ENCODE measurements at regions not wholly inside any gene's neighbourhood (a gene's known extent, or its start where the extent isn't known, plus 50 kb on each side); places are given as distances from the start of the nearest gene placed in this dataset.
A peak's percentile ranks its signal among the peaks of the same experiment; 100 is the strongest.
"Not testable (repeated sequence)": the region's sequence is repeated elsewhere in the genome, so short reads cannot be mapped to it uniquely, and the experiment has no call there.

DNA sequence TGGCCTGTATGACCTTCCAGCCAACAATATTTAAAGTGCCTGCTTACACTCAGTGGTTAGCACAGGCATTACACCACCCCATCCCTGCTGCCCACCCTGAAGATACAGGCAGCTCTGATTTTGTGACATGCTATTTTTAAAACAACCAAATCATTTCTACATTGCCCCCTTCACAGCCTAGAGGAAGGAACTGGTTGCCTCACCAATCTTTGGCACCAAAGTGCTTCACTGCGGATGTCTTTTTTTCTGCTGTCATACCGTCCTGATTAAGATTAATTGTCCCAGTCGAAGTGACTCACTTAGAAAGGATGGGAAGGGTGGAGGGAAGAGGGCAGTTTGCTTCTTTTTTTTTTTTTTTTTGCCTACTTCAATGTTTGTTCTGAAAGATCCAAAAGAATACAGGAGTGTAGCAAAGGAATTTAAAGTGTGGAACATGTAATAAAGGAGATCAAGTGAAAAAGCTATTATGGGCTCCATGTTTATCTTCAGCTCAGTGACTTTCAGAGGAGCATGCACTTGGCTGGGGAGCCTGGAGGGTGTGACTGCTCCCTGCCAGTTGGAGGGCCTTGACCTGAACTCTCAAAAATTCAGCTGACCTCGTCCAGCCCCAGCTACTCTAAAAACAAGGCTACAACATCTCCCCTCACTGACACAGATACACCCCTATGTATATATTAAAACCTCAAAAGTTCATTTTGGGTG lies 501.1 kb upstream of the TNP1 start:
- DNase-seq (ENCODE audit: low read depth in 4 of 4, low spot score in 3 of 4) = no peak

DNA sequence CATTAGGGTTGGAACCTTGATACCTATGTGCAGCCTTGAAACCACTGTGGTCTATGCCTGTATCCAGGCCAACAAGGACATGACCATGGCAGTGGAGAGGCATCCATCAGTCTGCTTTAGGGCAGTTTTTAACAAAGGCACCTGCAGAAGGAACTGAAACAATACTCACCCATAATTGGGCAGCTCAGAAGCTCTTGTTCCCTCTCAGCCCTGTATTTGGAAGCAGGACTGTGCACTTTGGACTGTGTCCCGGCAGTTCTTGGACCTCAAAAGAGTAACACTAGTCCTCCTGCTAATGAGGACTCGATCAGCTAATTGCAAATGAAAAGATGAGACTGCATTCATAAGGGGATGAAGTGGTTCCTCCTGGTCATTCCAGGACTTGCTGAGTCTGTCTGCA lies 500.2 kb upstream of the TNP1 start:
- no peak for DNase-seq (ENCODE audit: low read depth in 4 of 4, low spot score in 3 of 4)

DNA sequence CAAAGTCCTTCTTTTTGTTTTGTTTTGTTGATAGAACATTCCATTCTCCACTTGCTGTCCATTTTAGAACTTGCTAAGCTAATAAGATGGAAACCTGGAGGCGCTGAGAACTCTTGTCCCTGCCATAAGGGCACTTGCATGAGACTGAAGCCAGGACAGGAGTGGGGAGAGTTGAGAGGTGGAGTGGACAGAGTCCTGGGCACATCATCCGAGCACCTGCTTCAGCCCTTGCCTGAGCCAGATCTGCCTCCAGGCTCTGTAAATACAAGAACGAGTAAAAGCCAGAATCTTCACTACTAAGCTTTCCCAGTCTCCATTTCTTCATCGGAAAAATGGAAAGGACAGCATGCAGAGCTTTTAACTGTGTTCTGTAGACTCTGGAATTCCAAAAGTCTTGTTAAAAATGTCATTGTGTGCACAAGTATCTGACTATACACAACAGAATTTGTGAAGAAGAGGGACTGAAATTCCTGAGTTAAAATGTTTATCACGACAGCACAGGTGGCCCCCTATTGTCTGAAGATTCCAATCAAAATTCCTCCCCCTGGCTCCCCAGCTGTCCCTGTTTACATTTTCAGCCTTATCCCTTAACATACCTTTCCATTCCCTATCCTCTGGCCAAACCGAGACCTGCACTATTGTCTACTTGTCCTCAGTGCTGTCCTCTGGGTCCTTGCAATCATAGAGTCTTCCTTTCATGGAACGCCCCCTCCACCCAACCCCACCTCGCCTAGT lies 498.2 kb upstream of the TNP1 start:
- DNase-seq (ENCODE audit: low read depth in 4 of 4, low spot score in 3 of 4) = no peak

DNA sequence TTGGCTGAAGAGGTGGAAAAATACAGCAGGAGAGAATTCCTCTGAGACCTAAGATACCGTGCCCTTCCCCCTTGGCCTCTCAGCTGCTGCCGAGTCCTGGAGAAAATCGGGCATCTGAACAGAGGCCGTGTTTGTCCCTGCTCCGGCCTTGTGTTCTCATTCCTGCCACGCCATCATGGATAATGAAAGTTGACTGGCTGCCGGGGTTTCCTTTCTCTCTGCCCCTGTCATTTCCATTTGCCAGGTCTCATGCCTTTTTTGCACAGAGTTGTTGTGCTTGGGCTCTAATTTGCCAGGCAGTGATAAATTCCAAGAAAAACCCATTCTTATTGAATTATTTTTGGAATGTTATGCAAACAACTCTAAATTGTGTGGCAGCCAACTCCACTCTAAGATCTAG lies 496.9 kb upstream of the TNP1 start:
- no peak for DNase-seq (ENCODE audit: low read depth in 4 of 4, low spot score in 3 of 4)

DNA sequence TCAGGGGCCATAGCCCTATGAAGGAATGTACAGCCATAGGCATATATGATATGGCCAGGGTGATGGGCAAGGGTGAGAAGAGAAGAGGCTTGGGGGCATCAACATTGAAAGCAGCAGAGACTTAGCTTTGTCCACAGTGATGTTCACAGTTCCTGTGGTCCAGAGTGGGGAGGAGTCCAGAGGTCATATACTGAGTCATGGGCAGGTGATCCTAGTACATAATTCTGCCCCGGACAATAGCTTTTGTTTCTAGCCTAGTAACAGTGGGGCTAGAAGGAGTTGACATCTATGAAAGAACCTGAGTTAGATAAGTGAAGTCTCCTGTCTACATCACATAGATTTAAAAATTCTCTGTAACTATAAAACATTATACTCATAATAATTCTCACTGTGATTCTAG lies 496.3 kb upstream of the TNP1 start:
- no peak for DNase-seq (ENCODE audit: low read depth in 4 of 4, low spot score in 3 of 4)

DNA sequence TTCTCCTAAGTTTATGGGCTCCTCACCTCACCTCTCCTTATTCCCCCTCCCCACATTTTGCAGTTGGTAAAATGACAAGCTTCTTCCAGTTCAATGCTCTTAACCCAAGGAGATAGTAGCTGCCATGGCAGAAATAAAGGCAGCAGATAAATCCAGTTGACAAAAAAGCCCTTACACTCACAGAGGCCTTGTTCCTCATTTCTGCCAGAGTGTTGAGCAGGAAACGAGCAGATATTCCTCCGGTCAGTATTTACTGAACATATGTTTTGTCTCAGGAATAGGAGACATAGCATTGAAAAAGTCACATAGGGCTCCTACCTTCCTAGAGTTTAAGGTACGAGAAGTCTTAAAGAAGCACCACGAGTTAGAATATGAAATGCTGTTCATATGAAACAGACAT lies 493.7 kb upstream of the TNP1 start:
- no peak for DNase-seq (ENCODE audit: low read depth in 4 of 4, low spot score in 3 of 4)

DNA sequence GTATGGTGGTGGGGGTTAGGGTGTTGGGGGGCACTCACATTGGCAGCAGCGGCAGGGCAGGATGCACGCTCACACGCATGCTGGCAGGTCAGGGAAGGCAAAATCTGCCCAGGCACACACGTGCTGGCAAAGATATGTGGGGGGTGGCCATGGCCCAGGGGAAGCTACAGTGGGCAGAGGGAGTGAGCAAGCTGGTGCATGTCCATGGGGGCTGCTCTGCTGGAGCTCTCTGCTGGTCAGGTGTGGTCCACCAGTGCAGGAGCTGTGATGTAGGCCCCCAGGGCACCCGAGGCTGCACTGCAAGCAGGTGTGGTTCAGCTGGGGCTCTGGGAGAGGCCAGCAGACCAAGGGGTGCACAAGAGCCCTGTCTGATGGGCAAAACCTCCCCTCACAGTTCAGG lies 491.5 kb upstream of the TNP1 start:
- DNase-seq (ENCODE audit: low read depth in 4 of 4, low spot score in 3 of 4) = no peak

DNA sequence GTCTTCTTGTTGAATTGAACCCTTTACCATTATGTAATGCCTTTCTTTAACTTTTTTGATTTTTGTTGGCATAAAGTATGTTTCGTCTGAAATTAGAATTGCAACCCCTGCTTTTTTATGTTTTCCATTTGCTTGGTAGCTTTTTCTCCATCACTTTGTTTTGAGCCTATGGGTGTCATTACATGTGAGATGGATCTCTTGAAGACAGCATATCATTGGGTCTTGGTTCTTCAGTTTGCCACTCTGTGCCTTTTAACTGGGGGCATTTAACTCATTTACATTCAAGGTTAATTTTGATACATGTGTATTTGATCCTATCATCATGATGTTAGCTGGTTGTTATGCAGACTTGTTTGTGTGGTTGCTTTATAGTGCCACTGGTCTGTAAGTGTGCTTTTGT lies 489.4 kb upstream of the TNP1 start:
- no peak for DNase-seq (ENCODE audit: low read depth in 4 of 4, low spot score in 3 of 4)

DNA sequence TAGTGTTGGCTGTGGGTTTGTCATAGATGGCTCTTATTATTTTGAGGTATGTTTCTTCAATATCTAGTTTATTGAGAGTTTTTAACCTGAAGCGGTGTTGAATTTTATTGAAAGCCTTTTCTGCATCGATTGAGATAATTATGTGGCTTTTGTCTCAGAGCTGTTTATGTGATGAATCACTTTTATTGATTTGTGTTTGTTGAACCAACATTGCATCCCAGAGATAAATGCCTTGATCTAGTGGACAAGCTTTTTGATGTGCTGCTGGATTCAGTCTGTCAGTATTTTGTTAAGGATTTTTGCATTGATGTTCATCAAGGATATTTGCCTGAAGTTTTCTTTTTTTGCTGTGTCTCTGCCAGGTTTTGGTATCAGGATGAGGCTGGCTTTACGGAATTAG lies 487.8 kb upstream of the TNP1 start:
- DNase-seq (ENCODE audit: low read depth in 4 of 4, low spot score in 3 of 4) = not testable (repeated sequence)

DNA sequence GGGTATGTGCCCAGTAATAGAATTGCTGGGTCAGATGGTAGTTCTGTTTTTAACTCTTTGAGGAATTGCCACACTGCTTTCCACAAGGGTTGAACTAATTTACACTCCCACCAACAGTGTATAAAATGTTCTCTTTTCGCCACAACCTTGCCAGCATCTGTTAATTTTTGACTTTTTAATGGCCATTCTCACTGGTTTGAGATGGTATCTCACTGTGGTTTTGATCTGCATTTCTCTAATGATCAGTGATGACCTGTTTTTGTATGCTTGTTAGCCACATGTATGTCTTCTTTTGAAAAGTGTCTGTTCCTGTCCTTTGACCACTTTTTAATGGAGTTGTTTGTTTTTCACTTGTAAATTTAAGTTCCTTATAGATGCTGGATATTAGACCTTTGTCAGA lies 486.2 kb upstream of the TNP1 start:
- not testable (repeated sequence) for DNase-seq (ENCODE audit: low read depth in 4 of 4, low spot score in 3 of 4)

DNA sequence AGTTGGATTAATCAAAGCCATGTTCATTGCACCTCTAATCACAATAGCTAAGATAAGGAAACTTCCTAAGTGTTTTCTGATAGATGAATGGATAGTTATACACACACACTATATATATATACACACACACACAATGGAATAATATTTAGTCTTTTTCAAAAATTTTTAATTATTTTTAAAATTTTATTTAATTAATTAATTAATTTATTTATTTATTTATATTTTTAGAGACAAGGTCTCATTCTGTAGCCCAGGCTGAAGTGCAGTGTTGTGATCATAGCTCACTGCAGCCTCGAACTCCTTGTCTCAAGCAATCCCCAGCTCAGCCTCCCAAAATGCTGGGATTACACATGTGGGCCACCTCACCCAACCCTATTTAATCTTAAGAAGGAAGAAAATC lies 481.0 kb upstream of the TNP1 start:
- DNase-seq (ENCODE audit: low read depth in 4 of 4, low spot score in 3 of 4) = no peak

DNA sequence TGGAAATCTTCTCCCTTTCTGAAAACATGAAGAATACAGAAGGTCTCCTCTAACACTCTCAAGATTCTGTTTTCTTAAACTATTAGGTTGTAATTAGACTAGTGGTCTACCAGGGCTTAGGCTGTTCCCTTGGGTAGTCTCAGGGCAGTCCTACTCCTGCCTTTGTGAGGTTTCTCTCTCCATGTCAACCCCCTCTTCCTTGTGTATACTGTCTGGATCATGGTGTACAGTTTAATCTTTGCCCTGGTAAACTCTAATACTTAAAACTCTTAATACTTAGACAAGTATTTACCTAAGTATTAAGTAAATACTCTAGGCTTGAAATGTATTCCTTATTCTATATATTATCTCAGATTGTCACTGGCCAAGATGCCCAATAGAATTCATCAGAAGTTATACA lies 480.3 kb upstream of the TNP1 start:
- DNase-seq (ENCODE audit: low read depth in 4 of 4, low spot score in 3 of 4) = no peak

DNA sequence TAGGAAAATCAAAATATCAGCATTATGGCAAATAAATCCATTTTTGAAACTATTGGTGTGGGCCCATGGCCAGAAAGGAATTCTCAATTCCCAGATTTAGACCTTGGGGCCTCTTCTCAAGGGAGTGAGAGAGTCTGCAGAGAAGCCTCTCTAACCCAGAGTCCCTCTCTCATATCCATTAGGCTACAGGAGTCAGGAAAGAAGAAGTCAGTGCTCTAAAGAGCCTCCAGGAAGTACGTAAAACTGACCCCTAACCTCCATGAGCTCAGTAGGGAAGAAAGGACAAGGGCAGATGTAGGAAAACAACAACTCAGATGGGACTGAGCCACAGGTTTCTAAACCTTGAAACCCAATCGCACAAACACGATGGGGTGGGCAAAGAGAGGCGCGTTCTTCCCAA lies 479.9 kb upstream of the TNP1 start:
- no peak for DNase-seq (ENCODE audit: low read depth in 4 of 4, low spot score in 3 of 4)

DNA sequence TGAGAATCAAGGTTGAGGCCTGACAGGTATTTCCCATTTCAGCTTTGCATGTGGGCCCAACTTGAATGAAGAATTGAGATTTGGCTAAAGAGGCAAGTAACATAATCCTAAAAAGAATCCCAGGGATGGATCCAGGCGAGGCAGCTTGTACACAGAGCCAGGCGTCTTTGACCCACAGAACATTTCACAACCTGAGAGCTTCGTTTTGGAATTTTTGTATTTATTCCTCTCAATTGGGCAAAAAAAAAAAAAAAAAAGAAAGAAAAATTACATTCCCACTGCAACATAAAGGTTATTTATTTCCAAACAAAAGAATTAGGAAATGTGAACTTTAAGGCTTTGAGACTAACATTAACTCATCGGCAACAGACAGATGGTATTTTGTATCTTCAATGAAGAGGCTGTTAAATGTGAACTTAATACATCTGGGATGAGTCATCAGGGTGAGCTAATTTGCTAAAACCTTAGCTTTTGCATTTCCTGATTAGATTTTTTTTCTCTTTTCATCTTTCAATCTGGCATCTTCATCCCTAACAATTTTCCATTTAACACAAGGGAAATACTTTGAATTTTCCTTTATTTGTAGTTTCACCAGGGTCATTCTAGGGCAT lies 478.5 kb upstream of the TNP1 start:
- no peak for DNase-seq (ENCODE audit: low read depth in 4 of 4, low spot score in 3 of 4)

DNA sequence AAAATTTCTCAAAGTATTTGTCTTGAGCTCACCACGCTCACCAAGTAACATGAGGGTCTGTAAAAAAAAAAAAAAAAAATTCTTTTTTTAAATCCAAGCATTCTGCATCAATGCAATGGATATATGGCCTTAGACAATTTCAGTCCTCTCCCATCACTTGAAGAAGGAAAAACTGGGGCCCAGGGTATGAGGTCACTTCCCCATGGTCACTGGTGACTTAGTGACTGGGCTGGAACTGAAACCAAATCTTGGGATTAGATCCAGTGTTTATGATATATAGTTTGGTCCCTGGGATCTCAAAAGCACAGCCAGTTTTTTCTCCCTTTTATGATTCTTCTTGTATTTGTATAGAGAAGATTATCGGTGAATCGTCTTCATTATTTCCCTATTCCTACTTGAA lies 477.9 kb upstream of the TNP1 start:
- no peak for DNase-seq (ENCODE audit: low read depth in 4 of 4, low spot score in 3 of 4)

DNA sequence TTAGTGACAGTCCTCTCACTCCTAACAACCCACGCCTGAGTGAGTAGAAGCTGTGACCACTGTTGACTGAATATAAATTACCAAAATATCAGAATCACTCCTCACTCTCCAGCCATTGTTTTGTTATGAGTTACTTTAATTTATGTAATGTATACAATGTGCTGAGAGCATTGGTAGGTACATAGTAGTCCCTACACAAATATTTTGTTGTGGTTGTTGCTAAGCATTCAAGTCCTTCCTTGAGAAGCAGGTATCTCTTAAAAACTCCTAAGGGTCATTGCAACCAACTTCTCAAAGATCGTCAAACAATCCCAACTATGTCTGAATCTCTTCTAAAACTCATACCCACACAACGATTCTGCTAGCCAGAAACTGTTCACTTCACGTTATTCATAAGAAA lies 476.8 kb upstream of the TNP1 start:
- DNase-seq (ENCODE audit: low read depth in 4 of 4, low spot score in 3 of 4) = no peak

DNA sequence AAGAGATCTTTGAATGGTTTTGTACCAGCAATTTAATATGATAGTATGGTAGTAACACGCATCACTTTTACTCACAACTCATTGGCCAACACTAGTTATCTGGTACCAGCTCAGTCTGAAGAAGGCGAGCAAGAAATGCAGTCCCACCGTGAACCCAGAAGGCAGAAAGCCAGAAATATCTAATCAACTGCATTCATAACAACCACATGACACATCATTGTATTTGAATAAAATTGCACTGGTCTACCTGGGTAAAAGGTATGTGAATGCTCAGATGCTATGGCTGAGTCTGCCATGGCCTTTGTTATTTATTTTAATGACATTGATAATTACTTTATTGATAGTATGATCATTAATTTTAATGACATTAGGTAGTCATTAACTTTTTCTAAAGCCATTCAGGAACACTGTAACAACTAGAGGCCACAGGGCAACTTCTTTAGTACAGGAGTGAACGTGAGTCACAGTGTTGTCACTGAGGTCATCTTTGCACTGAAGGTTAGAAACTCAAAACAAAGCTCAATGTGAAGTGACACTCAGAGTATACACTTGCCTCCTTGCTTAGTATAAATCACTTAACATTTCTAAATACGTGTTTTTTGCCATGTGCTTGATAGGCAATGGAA lies 475.6 kb upstream of the TNP1 start:
- DNase-seq (ENCODE audit: low read depth in 4 of 4, low spot score in 3 of 4) = no peak

DNA sequence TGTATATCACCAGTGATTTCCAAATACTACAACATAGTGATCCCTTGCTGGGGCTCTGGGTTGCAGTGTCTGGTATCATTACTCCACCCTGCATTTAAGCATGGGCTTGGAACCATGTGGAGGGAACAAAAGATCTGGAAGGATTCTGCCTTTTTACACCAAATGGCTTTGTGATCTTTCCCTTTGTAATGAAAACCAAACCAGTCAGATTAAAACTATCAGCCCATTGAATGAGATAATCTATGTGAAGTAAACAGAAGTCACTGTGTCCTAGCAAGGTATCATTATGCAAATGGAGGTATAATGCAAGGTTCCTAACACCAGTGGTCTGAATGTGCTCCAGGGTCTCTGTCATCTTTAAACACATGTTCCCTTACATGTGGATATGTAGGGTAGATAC lies 474.7 kb upstream of the TNP1 start:
- DNase-seq (ENCODE audit: low read depth in 4 of 4, low spot score in 3 of 4) = no peak

DNA sequence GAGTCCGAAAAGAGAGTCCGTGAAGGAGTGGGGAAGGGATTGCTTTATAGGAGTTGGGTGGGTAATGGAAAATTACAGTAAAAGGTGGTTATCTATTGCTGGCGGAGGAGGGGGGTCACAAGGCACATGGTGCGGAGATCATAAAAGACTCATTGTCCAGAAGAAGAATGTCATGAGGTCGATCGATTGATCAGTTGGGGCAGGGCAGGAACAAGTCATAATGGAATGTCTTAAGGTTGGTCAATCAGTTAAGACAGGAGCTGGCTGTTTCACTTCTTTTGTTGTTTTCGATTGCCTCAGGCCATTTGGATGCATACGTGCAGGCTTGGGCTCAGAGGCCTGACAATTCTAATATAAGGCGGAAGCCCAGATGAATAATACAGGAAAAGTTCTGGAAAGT lies 473.0 kb upstream of the TNP1 start:
- no peak for DNase-seq (ENCODE audit: low read depth in 4 of 4, low spot score in 3 of 4)

DNA sequence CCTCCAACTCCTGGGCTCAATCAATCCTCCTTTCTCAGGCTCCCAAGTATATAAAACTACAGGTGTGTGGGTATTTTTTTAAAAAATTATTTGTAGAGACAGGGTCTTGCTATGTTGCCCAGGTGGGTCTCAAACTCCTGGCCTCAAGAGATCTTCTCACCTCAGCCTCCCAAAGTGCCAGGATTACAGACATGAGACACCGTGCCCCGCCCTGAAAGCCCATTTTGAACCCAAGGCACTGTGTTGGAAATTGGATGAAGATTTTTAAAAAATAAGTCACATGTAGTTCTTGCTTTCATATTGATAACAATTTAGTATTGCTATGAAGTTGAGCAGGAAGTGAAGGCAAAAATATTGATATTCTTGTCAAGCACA lies 472.5 kb upstream of the TNP1 start:
- DNase-seq (ENCODE audit: low read depth in 4 of 4, low spot score in 3 of 4) = no peak

DNA sequence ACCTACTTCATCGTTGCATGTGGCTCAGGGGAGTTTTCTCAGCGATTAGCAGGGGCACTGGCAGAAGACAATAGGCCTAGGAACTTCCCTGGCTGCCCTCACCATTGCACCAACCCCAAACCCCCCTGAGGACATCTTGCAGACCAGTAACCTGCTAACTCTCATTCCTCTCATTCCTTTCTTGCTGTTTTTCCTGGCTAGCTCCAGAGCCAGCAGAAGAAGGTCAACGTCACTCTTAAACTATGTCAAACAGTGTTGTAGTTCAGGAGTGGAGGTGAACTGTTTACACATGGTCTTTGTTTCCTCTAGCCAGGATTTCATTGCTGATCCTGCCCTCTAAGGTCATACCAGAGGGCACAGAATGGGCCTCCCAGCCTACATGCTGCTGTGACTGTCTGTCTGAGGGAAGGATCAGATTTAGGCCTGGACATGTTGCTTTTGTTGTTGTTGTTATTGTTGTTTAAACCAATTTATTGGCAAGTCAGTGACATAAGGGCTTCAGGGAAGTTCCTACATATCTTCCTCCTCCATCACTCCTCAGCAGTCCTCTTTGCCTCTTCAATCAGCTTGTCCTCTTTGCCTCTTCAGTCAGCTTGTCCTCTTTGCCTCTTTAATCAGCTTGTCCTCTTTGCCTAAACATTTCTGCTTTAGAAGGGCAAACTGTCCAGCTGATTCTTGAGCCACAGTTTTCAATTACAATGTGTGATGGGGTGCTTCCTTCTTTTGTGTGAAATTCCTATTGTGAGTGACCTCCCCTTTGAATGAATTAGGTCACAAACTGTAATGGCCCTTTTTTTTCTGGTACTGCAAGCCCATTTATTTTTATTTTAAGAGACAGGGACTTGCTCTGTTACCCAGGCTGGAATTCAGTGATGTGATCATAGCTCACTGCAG lies 471.9 kb upstream of the TNP1 start:
- peak in 1 of 4 donors; percentile 28 for DNase-seq (ENCODE audit: low read depth in 4 of 4, low spot score in 3 of 4)

Measured in right renal pelvis (tissue), 4 donors.